DND-41 (cell line): ENCODE measurements at regions not wholly inside any gene's neighbourhood (a gene's known extent, or its start where the extent isn't known, plus 50 kb on each side); places are given as distances from the start of the nearest gene placed in this dataset.

ENCODE experiments used
- ATAC-seq: fragments of 200-7000 bp; cut with Tn5 transposase; 3 replicates; pipeline ENCODE4 v1.9.1; 2021; ENCODE audit warnings: low read depth; ENCODE audit not compliant: insufficient read depth
- DNase-seq: peaks from one replicate; pipeline ENCODE4 v3.0.0-alpha.2; 2020
- H2AFZ ChIP-seq: 2 replicates; pipeline ENCODE4 v1.6.0; 2012; ENCODE audit warnings: low read depth, low read length
- H3K27ac ChIP-seq: 2 replicates; pipeline ENCODE4 v1.5.1; 2012; ENCODE audit warnings: low read length, inconsistent platforms
- H3K27me3 ChIP-seq: fragments of 200-600 bp; sonication (generic); 2 replicates; pipeline ENCODE4 v1.6.0; 2012; ENCODE audit warnings: low read length, mild to moderate bottlenecking, inconsistent platforms; ENCODE audit not compliant: insufficient read depth, poor library complexity
- H3K36me3 ChIP-seq: 2 replicates; pipeline ENCODE4 v1.5.1; 2012; ENCODE audit warnings: low read length, inconsistent platforms; ENCODE audit not compliant: insufficient read depth
- H3K4me1 ChIP-seq: 2 replicates; pipeline ENCODE4 v1.5.1; 2012; ENCODE audit warnings: mild to moderate bottlenecking, low read length; ENCODE audit not compliant: insufficient read depth
- H3K4me2 ChIP-seq: 2 replicates; pipeline ENCODE4 v1.6.0; 2012; ENCODE audit warnings: mild to moderate bottlenecking, moderate library complexity, low read length, inconsistent platforms; ENCODE audit not compliant: insufficient read depth
- H3K4me3 ChIP-seq, 2 experiments: fragments of 200-600 bp in 1 of 2; shearing (Covaris generic) in 1 of 2; 2 replicates each; pipeline ENCODE4 v1.5.1; 2012 to 2016; ENCODE audit warnings: inconsistent platforms in 2 of 2, low read length in 2 of 2, mild to moderate bottlenecking in 2 of 2, low read depth in 1 of 2, moderate library complexity in 1 of 2
- H3K79me2 ChIP-seq: 2 replicates; pipeline ENCODE4 v1.6.0; 2012; ENCODE audit warnings: low read length, inconsistent platforms; ENCODE audit not compliant: insufficient read depth
- H3K9ac ChIP-seq: 2 replicates; pipeline ENCODE4 v1.6.0; 2012; ENCODE audit warnings: low read depth, mild to moderate bottlenecking, inconsistent platforms, low read length, moderate library complexity
- H3K9me3 ChIP-seq: 2 replicates; pipeline ENCODE4 v1.5.1; 2012; ENCODE audit warnings: low read length, moderate library complexity, mild to moderate bottlenecking, inconsistent platforms; ENCODE audit not compliant: insufficient read depth, severe bottlenecking
- H4K20me1 ChIP-seq: 2 replicates; pipeline ENCODE4 v1.6.0; 2012; ENCODE audit warnings: low read length; ENCODE audit not compliant: insufficient read depth
- CTCF ChIP-seq: IDR thresholded peaks from 2 replicates; pipeline ENCODE4 v1.5.1; 2012; ENCODE audit warnings: borderline replicate concordance, low read length, moderate library complexity, mild to moderate bottlenecking; ENCODE audit not compliant: poor library complexity, severe bottlenecking; ENCODE audit errors: extremely low read depth
- EZH2 ChIP-seq: IDR thresholded peaks from 3 replicates; pipeline ENCODE4 v1.6.1; 2012; ENCODE audit warnings: borderline replicate concordance, low read depth, mild to moderate bottlenecking, moderate library complexity, low read length, inconsistent platforms; ENCODE audit not compliant: severe bottlenecking

DNA sequence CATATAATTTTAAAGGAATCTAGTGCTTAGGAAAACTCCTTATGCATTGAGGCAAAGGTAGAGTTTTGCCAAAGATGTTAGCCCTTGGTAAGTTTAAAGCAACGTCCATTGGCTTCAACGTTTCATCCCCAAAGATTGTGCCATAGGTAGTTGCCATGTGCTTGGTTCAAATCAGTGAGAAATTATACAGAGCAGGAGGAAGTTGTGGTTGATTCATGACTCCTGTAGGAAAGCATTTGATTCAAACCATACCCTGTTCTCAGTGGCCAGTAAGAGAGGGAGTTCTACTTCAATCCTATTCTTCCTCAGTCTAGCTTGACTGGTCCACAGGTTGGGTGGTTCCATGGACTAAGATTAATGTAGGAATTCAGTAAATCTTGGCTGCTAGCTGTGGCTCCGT lies 535.6 kb downstream of the QKI start:
- DNase-seq, result no peak
- Histone ChIP-seq H3K9me3 (no peaks in the 10 kb centered on the region), H3K36me3 (no peaks in the 10 kb centered on the region), H3K27me3 (no peaks in the 10 kb centered on the region), H3K27ac (no peak overlapping the region), H4K20me1 (no peaks in the 10 kb centered on the region), H3K79me2 (no peaks in the 10 kb centered on the region), H3K4me3 (no peak overlapping the region), H2AFZ (no peak overlapping the region), H3K9ac (no peak overlapping the region), H3K4me1 (no peaks in the 10 kb centered on the region), H3K4me2 (no peak overlapping the region)
- TF ChIP-seq CTCF (no peak), EZH2 (no peak)
- ATAC-seq, result no peak

DNA sequence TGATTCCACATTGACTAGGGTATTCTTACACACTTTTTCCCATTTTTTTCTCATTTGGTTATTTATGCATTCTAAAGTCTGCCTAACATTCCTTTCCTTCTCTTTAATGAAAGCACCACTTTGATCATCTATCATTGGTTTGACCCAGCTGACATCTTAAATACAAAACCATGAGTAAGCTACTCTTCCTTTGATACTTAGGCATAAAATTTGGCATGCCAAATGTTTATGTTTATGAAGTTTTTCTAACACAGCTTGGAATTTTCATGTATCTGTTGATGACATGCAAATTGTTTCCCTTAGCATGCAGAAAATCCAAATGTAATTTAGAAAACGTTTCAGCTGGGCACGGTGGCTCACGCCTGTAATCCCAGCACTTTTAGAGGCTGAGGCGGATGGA lies 534.9 kb downstream of the QKI start:
- H3K79me2 ChIP-seq, result no peaks in the 10 kb centered on the region
- H2AFZ ChIP-seq, result no peak overlapping the region
- H3K4me1 ChIP-seq, result no peaks in the 10 kb centered on the region
- no peaks in the 10 kb centered on the region for H4K20me1 ChIP-seq
- no peaks in the 10 kb centered on the region for H3K27me3 ChIP-seq
- TF ChIP-seq EZH2 (no peak), CTCF (no peak)
- no peaks in the 10 kb centered on the region for H3K36me3 ChIP-seq
- no peak overlapping the region for H3K4me2 ChIP-seq
- no peak overlapping the region for H3K27ac ChIP-seq
- no peak for DNase-seq
- no peak overlapping the region for H3K4me3 ChIP-seq
- no peak overlapping the region for H3K9ac ChIP-seq
- no peaks in the 10 kb centered on the region for H3K9me3 ChIP-seq
- no peak for ATAC-seq

DNA sequence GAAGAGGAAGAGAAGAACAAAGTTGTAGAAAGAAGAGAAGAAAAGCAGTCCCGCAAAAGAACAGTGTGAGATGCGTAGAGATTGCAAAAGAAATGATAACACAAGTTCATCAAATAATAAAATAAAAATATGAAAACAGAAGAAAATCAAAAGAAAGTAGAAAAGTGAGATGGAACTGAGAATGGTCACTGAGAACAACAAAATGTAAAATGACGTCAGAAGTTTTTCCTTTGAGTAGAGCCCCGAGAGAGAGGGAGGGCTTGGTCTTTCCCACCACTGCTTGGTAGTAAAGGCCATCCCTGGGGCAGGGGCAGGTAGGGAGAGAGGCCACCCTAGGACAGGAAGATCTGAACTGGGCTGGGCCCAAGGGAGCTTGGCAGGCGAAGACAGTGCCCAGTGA lies 533.7 kb downstream of the QKI start:
- no peak for TF ChIP-seq CTCF
- TF ChIP-seq EZH2, result no peak
- H3K9me3 ChIP-seq, result no peaks in the 10 kb centered on the region
- H2AFZ ChIP-seq, result no peak overlapping the region
- H3K4me3 ChIP-seq, result no peak overlapping the region
- no peak overlapping the region for H3K4me2 ChIP-seq
- no peaks in the 10 kb centered on the region for H3K27me3 ChIP-seq
- H3K9ac ChIP-seq, result no peak overlapping the region
- no peak overlapping the region for H3K27ac ChIP-seq
- H4K20me1 ChIP-seq, result no peaks in the 10 kb centered on the region
- no peaks in the 10 kb centered on the region for H3K4me1 ChIP-seq
- ATAC-seq, result no peak
- DNase-seq, result no peak
- no peaks in the 10 kb centered on the region for H3K79me2 ChIP-seq
- no peaks in the 10 kb centered on the region for H3K36me3 ChIP-seq

- Histone ChIP-seq H3K36me3 (no peaks in the 10 kb centered on the region), H3K27ac (no peak overlapping the region), H3K9ac (no peak overlapping the region), H3K4me2 (no peak overlapping the region), H3K4me3 (no peak overlapping the region), H3K4me1 (no peaks in the 10 kb centered on the region), H4K20me1 (no peaks in the 10 kb centered on the region), H2AFZ (no peak overlapping the region), H3K9me3 (no peaks in the 10 kb centered on the region), H3K79me2 (no peaks in the 10 kb centered on the region), H3K27me3 (no peaks in the 10 kb centered on the region)
- TF ChIP-seq CTCF (no peak), EZH2 (no peak)
- ATAC-seq (no peak), DNase-seq (no peak)
These were observed 532.8 kb downstream of the QKI start for GRCh38 chr6:163947276-163947675.
